ENCODE measurements at regions not wholly inside any gene's neighbourhood (a gene's known extent, or its start where the extent isn't known, plus 50 kb on each side); places are given as distances from the start of the nearest gene placed in this dataset.
A peak's percentile ranks its signal among the peaks of the same experiment; 100 is the strongest.
"Not testable (repeated sequence)": the region's sequence is repeated elsewhere in the genome, so short reads cannot be mapped to it uniquely, and the experiment has no call there.

- DNase-seq, result not testable (repeated sequence)
Observed at GRCh38 chr17:18546514-18547398, 70.2 kb downstream of the LGALS9C start.

- DNase-seq, result not testable (repeated sequence)
Observed at GRCh38 chr17:18557086-18557485, 80.5 kb downstream of the LGALS9C start.

- not testable (repeated sequence) for DNase-seq
Observed at GRCh38 chr17:18563381-18564098, 80.7 kb downstream of the TBC1D28 start.

GRCh38 chr17:18564099-18564448 is 80.1 kb downstream of the TBC1D28 start:
- peak; percentile 14 for DNase-seq

GRCh38 chr17:18568108-18568995 is 75.8 kb downstream of the TBC1D28 start:
- not testable (repeated sequence) for DNase-seq

GRCh38 chr17:18569489-18569913 is 74.7 kb downstream of the TBC1D28 start:
- DNase-seq, result not testable (repeated sequence)

GRCh38 chr17:18572536-18572935 is 71.7 kb downstream of the TBC1D28 start:
- not testable (repeated sequence) for DNase-seq

GRCh38 chr17:18574137-18574536 is 70.1 kb downstream of the TBC1D28 start:
- not testable (repeated sequence) for DNase-seq
